ENCODE measurements at regions not wholly inside any gene's neighbourhood (a gene's known extent, or its start where the extent isn't known, plus 50 kb on each side); places are given as distances from the start of the nearest gene placed in this dataset.
A peak's percentile ranks its signal among the peaks of the same experiment; 100 is the strongest.

GRCh38 chr18:29862824-29863223 lies 1179.7 kb downstream of the DSC3 start:
- H3K79me2 ChIP-seq (ENCODE audit: control insufficient read depth, insufficient read depth, low read length): no peaks in the 10 kb centered on the region
- H3K27ac ChIP-seq (ENCODE audit: insufficient read depth, low read length): no peak overlapping the region
- H3K36me3 ChIP-seq (ENCODE audit: control insufficient read depth, insufficient read depth, low read length): no peaks in the 10 kb centered on the region
- no peaks in the 10 kb centered on the region for H3K27me3 ChIP-seq (ENCODE audit: control insufficient read depth, insufficient read depth, low read length)
- no peaks in the 10 kb centered on the region for H4K20me1 ChIP-seq (ENCODE audit: control insufficient read depth, extremely low read depth, insufficient read depth, low read length)
- H3K4me2 ChIP-seq (ENCODE audit: extremely low read depth, insufficient read depth, low read length): no peak overlapping the region
- TF ChIP-seq CTCF (conservative IDR thresholded peaks at IDR 0.05 in 1 of 2, IDR thresholded peaks at IDR 0.05 in 1 of 2; ENCODE audit: low read depth in 1 of 2, low read length in 2 of 2) (no peak), EZH2 (IDR thresholded peaks at IDR 0.05; ENCODE audit: low read length, missing control alignments) (no peak)
- H3K4me3 ChIP-seq (replicated peaks in 1 of 4; ENCODE audit: control extremely low read depth in 1 of 4, insufficient read depth in 1 of 4, low read depth in 3 of 4, low read length in 4 of 4): no peak overlapping the region
- H3K4me1 ChIP-seq (ENCODE audit: control insufficient read depth, extremely low read depth, insufficient read depth, low read length): no peaks in the 10 kb centered on the region
- H3K9me3 ChIP-seq (ENCODE audit: control insufficient read depth, insufficient read depth, low read depth, low read length): no peaks in the 10 kb centered on the region
- no peak overlapping the region for H3K9ac ChIP-seq (ENCODE audit: insufficient read depth, low read length)
- DNase-seq (ENCODE audit: low read depth in 2 of 2): no peak
- no peak overlapping the region for H2AFZ ChIP-seq (ENCODE audit: low read length)

GRCh38 chr18:29855637-29856036 lies 1186.9 kb downstream of the DSC3 start:
- TF ChIP-seq CTCF (conservative IDR thresholded peaks at IDR 0.05 in 1 of 2, IDR thresholded peaks at IDR 0.05 in 1 of 2; ENCODE audit: low read depth in 1 of 2, low read length in 2 of 2): no peak
- TF ChIP-seq EZH2 (IDR thresholded peaks at IDR 0.05; ENCODE audit: low read length, missing control alignments): no peak
- no peak overlapping the region for H3K27ac ChIP-seq (ENCODE audit: insufficient read depth, low read length)
- H2AFZ ChIP-seq (ENCODE audit: low read length): no peak overlapping the region

GRCh38 chr18:29853126-29853525 lies 1189.4 kb downstream of the DSC3 start:
- no peaks in the 10 kb centered on the region for H3K9me3 ChIP-seq (ENCODE audit: control insufficient read depth, insufficient read depth, low read depth, low read length)
- H3K36me3 ChIP-seq (ENCODE audit: control insufficient read depth, insufficient read depth, low read length): no peaks in the 10 kb centered on the region
- H3K9ac ChIP-seq (ENCODE audit: insufficient read depth, low read length): no peak overlapping the region
- no peak overlapping the region for H3K4me3 ChIP-seq (replicated peaks in 1 of 4; ENCODE audit: control extremely low read depth in 1 of 4, insufficient read depth in 1 of 4, low read depth in 3 of 4, low read length in 4 of 4)
- H2AFZ ChIP-seq (ENCODE audit: low read length): no peak overlapping the region
- H4K20me1 ChIP-seq (ENCODE audit: control insufficient read depth, extremely low read depth, insufficient read depth, low read length): no peaks in the 10 kb centered on the region
- no peak overlapping the region for H3K4me2 ChIP-seq (ENCODE audit: extremely low read depth, insufficient read depth, low read length)
- peak in 1 of 2 donors; percentile 16 for DNase-seq (ENCODE audit: low read depth in 2 of 2)
- H3K27ac ChIP-seq (ENCODE audit: insufficient read depth, low read length): no peak overlapping the region
- no peaks in the 10 kb centered on the region for H3K27me3 ChIP-seq (ENCODE audit: control insufficient read depth, insufficient read depth, low read length)
- no peaks in the 10 kb centered on the region for H3K4me1 ChIP-seq (ENCODE audit: control insufficient read depth, extremely low read depth, insufficient read depth, low read length)
- no peaks in the 10 kb centered on the region for H3K79me2 ChIP-seq (ENCODE audit: control insufficient read depth, insufficient read depth, low read length)
- TF ChIP-seq EZH2 (IDR thresholded peaks at IDR 0.05; ENCODE audit: low read length, missing control alignments) (no peak), CTCF (conservative IDR thresholded peaks at IDR 0.05 in 1 of 2, IDR thresholded peaks at IDR 0.05 in 1 of 2; ENCODE audit: low read depth in 1 of 2, low read length in 2 of 2) (no peak)

More at GRCh38 chr18:29855637-29856036, 1186.9 kb downstream of the DSC3 start:
- Histone ChIP-seq H3K36me3 (ENCODE audit: control insufficient read depth, insufficient read depth, low read length) (no peaks in the 10 kb centered on the region), H3K9ac (ENCODE audit: insufficient read depth, low read length) (no peak overlapping the region), H4K20me1 (ENCODE audit: control insufficient read depth, extremely low read depth, insufficient read depth, low read length) (no peaks in the 10 kb centered on the region), H3K9me3 (ENCODE audit: control insufficient read depth, insufficient read depth, low read depth, low read length) (no peaks in the 10 kb centered on the region), H3K4me1 (ENCODE audit: control insufficient read depth, extremely low read depth, insufficient read depth, low read length) (no peaks in the 10 kb centered on the region), H3K4me3 (replicated peaks in 1 of 4; ENCODE audit: control extremely low read depth in 1 of 4, insufficient read depth in 1 of 4, low read depth in 3 of 4, low read length in 4 of 4) (no peak overlapping the region), H3K4me2 (ENCODE audit: extremely low read depth, insufficient read depth, low read length) (no peak overlapping the region), H3K79me2 (ENCODE audit: control insufficient read depth, insufficient read depth, low read length) (no peaks in the 10 kb centered on the region), H3K27me3 (ENCODE audit: control insufficient read depth, insufficient read depth, low read length) (no peaks in the 10 kb centered on the region)
- DNase-seq (ENCODE audit: low read depth in 2 of 2): no peak

Data from fibroblast of lung (primary cell).